ENCODE measurements at regions not wholly inside any gene's neighbourhood (a gene's known extent, or its start where the extent isn't known, plus 50 kb on each side); places are given as distances from the start of the nearest gene placed in this dataset.

- intact Hi-C loops (cut with DNase I) = no loop called here
- DNase-seq (ENCODE audit: low spot score in 2 of 2) = no peak
- no peak for TF ChIP-seq CTCF (IDR thresholded peaks at IDR 0.05)
Measured at GRCh38 chr13:105307776-105308175, 1227.7 kb downstream of the EFNB2 start.

GRCh38 chr13:105297839-105298238, 1237.6 kb downstream of the EFNB2 start:
- Histone ChIP-seq H3K4me3 (no peak overlapping the region), H3K36me3 (no peaks in the 10 kb centered on the region), H3K9me3 (no peaks in the 10 kb centered on the region), H3K4me1 (no peaks in the 10 kb centered on the region), H3K27me3 (no peaks in the 10 kb centered on the region), H3K27ac (no peak overlapping the region)
- intact Hi-C loops (cut with DNase I) = no loop called here
- DNase-seq (ENCODE audit: low spot score in 2 of 2) = no peak
- TF ChIP-seq CTCF (IDR thresholded peaks at IDR 0.05) = no peak

More at GRCh38 chr13:105307776-105308175, 1227.7 kb downstream of the EFNB2 start:
- H3K4me1 ChIP-seq = no peaks in the 10 kb centered on the region
- H3K27ac ChIP-seq = no peak overlapping the region
- H3K36me3 ChIP-seq = no peaks in the 10 kb centered on the region
- H3K27me3 ChIP-seq = no peaks in the 10 kb centered on the region
- H3K4me3 ChIP-seq = no peak overlapping the region
- H3K9me3 ChIP-seq = no peaks in the 10 kb centered on the region

- H3K27ac ChIP-seq = no peak overlapping the region
- intact Hi-C loops (cut with DNase I) = no loop called here
- H3K4me3 ChIP-seq = no peak overlapping the region
- H3K9me3 ChIP-seq = no peaks in the 10 kb centered on the region
- H3K27me3 ChIP-seq = no peaks in the 10 kb centered on the region
- no peak for TF ChIP-seq CTCF (IDR thresholded peaks at IDR 0.05)
- H3K36me3 ChIP-seq = no peaks in the 10 kb centered on the region
- no peaks in the 10 kb centered on the region for H3K4me1 ChIP-seq
- DNase-seq (ENCODE audit: low spot score in 2 of 2) = no peak
Measured at GRCh38 chr13:105291987-105292386, 1243.5 kb downstream of the EFNB2 start.

- H3K27ac ChIP-seq = no peak overlapping the region
- H3K27me3 ChIP-seq = no peaks in the 10 kb centered on the region
- DNase-seq (ENCODE audit: low spot score in 2 of 2) = no peak
- TF ChIP-seq CTCF (IDR thresholded peaks at IDR 0.05) = no peak
- no peaks in the 10 kb centered on the region for H3K9me3 ChIP-seq
- H3K36me3 ChIP-seq = no peaks in the 10 kb centered on the region
- intact Hi-C loops (cut with DNase I) = no loop called here
- no peaks in the 10 kb centered on the region for H3K4me1 ChIP-seq
- no peak overlapping the region for H3K4me3 ChIP-seq
Measured at GRCh38 chr13:105290596-105290995, 1244.9 kb downstream of the EFNB2 start.

GRCh38 chr13:105285526-105285925, 1249.9 kb downstream of the EFNB2 start:
- H3K36me3 ChIP-seq = no peaks in the 10 kb centered on the region
- no peak for TF ChIP-seq CTCF (IDR thresholded peaks at IDR 0.05)
- intact Hi-C loops (cut with DNase I) = no loop called here
- H3K9me3 ChIP-seq = no peaks in the 10 kb centered on the region
- no peaks in the 10 kb centered on the region for H3K4me1 ChIP-seq
- no peak for DNase-seq (ENCODE audit: low spot score in 2 of 2)
- H3K27ac ChIP-seq = no peak overlapping the region
- no peak overlapping the region for H3K4me3 ChIP-seq
- H3K27me3 ChIP-seq = no peaks in the 10 kb centered on the region

All from ascending aorta (tissue), 2 donors.